Retina (tissue), 1 donor: ENCODE measurements at regions not wholly inside any gene's neighbourhood (a gene's known extent, or its start where the extent isn't known, plus 50 kb on each side); places are given as distances from the start of the nearest gene placed in this dataset.

Experiments used
- DNase-seq: peaks from one replicate; pipeline ENCODE4 v3.0.0-alpha.2; 2016

GRCh38 chr20:60591172-60591799, 633.1 kb downstream of the CDH26 start:
- DNase-seq: no peak

GRCh38 chr20:60598528-60598927, 640.3 kb downstream of the CDH26 start:
- DNase-seq: no peak

GRCh38 chr20:60599381-60599780, 641.2 kb downstream of the CDH26 start:
- no peak for DNase-seq

- no peak for DNase-seq
These were observed 641.8 kb downstream of the CDH26 start for GRCh38 chr20:60600036-60600435.

- DNase-seq: no peak
These were observed 628.0 kb upstream of the CDH4 start for GRCh38 chr20:60624066-60624465.

- no peak for DNase-seq
These were observed 624.1 kb upstream of the CDH4 start for GRCh38 chr20:60627751-60628565.

GRCh38 chr20:60628749-60629148, 623.3 kb upstream of the CDH4 start:
- peak; percentile 82 for DNase-seq

- no peak for DNase-seq
These were observed 622.9 kb upstream of the CDH4 start for GRCh38 chr20:60629206-60629605.

- peak; percentile 79 for DNase-seq
These were observed 621.5 kb upstream of the CDH4 start for GRCh38 chr20:60630609-60631008.

- DNase-seq: no peak
These were observed 620.3 kb upstream of the CDH4 start for GRCh38 chr20:60631585-60632287.

GRCh38 chr20:60632391-60633262, 619.4 kb upstream of the CDH4 start:
- DNase-seq: no peak

- peak; percentile 71 for DNase-seq
These were observed 617.4 kb upstream of the CDH4 start for GRCh38 chr20:60634491-60635172.

GRCh38 chr20:60636417-60636816, 615.6 kb upstream of the CDH4 start:
- DNase-seq: no peak

- no peak for DNase-seq
These were observed 614.3 kb upstream of the CDH4 start for GRCh38 chr20:60637801-60638200.

- no peak for DNase-seq
These were observed 613.5 kb upstream of the CDH4 start for GRCh38 chr20:60638430-60639098.

- DNase-seq: no peak
These were observed 610.1 kb upstream of the CDH4 start for GRCh38 chr20:60641879-60642447.

- DNase-seq: no peak
These were observed 609.5 kb upstream of the CDH4 start for GRCh38 chr20:60642541-60642940.

GRCh38 chr20:60648556-60648955, 603.5 kb upstream of the CDH4 start:
- no peak for DNase-seq

- DNase-seq: no peak
These were observed 602.5 kb upstream of the CDH4 start for GRCh38 chr20:60649541-60649940.

- no peak for DNase-seq
These were observed 602.0 kb upstream of the CDH4 start for GRCh38 chr20:60650087-60650486.

- DNase-seq: no peak
These were observed 600.0 kb upstream of the CDH4 start for GRCh38 chr20:60652046-60652445.
